C4-2B (cell line): ENCODE measurements at regions not wholly inside any gene's neighbourhood (a gene's known extent, or its start where the extent isn't known, plus 50 kb on each side); places are given as distances from the start of the nearest gene placed in this dataset.

Source experiments
- H3K27ac ChIP-seq: fragments of 450-650 bp; 2 replicates; pipeline ENCODE4 v1.5.1; 2017
- ZFX ChIP-seq: fragments of 450-650 bp; IDR thresholded peaks from 2 replicates; pipeline ENCODE4 v1.6.1; 2017
- TF ChIP-seq, protein P1 (sequence below): fragments of 450-650 bp; conservative IDR thresholded peaks from 2 replicates; pipeline ENCODE4 v1.5.1; 2017; ENCODE audit warnings: mild to moderate bottlenecking

- H3K27ac ChIP-seq, result no peak overlapping the region; the same call in 1 of the 2 replicates
- TF ChIP-seq ZFX, result no peak
- TF ChIP-seq, protein P1, sequence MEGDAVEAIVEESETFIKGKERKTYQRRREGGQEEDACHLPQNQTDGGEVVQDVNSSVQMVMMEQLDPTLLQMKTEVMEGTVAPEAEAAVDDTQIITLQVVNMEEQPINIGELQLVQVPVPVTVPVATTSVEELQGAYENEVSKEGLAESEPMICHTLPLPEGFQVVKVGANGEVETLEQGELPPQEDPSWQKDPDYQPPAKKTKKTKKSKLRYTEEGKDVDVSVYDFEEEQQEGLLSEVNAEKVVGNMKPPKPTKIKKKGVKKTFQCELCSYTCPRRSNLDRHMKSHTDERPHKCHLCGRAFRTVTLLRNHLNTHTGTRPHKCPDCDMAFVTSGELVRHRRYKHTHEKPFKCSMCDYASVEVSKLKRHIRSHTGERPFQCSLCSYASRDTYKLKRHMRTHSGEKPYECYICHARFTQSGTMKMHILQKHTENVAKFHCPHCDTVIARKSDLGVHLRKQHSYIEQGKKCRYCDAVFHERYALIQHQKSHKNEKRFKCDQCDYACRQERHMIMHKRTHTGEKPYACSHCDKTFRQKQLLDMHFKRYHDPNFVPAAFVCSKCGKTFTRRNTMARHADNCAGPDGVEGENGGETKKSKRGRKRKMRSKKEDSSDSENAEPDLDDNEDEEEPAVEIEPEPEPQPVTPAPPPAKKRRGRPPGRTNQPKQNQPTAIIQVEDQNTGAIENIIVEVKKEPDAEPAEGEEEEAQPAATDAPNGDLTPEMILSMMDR, result peak; percentile 82
Measured at GRCh38 chr2:176554101-176555048, 285.1 kb downstream of the MTX2 start.

GRCh38 chr2:176555112-176555511, 285.9 kb downstream of the MTX2 start:
- H3K27ac ChIP-seq, result no peak overlapping the region
- TF ChIP-seq ZFX, result no peak
- TF ChIP-seq, protein P1, result no peak

DNA sequence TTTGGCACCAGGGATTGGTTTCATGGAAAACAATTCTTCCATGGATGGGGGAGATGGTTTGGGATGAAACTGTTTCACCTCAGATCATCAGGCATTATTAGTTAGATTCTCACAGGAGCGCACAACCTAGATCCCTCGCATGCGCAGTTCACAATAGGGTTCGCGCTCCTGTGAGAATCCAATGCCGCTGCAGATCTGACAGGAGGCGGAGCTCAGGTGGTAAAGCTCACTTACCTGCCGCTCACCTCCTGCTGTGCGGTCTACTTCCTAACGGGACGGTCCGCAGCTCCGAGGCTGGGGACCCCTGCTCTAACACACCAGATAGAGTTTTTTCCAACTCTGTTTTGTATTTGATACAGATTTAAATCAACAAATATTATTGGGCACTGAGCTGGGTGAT, 286.5 kb downstream of the MTX2 start:
- no peak overlapping the region for H3K27ac ChIP-seq
- TF ChIP-seq, protein P1, result no peak
- no peak for TF ChIP-seq ZFX

GRCh38 chr2:176556373-176556772, 287.1 kb downstream of the MTX2 start:
- TF ChIP-seq, protein P1, result no peak
- no peak for TF ChIP-seq ZFX
- no peak overlapping the region for H3K27ac ChIP-seq

DNA sequence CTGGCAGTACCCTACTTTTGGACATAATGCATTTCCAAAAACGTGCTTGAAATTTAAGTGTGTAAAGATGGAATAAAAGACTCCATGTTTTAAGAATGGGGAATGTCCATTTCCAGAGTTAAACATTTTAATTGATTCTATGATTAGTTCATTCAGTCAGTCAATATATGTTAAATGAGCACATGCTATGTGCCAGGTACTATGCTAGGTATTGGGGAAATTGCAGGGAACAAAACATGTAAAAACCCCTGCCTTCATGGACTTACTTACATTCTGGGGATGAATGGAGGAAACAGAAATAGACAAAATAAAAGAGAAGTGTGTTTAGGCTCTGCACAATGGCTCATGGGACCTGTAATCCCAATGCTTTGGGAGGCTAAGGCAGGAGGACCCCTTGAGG, 288.6 kb downstream of the MTX2 start:
- no peak overlapping the region for H3K27ac ChIP-seq
- no peak for TF ChIP-seq ZFX
- TF ChIP-seq, protein P1, result no peak

DNA sequence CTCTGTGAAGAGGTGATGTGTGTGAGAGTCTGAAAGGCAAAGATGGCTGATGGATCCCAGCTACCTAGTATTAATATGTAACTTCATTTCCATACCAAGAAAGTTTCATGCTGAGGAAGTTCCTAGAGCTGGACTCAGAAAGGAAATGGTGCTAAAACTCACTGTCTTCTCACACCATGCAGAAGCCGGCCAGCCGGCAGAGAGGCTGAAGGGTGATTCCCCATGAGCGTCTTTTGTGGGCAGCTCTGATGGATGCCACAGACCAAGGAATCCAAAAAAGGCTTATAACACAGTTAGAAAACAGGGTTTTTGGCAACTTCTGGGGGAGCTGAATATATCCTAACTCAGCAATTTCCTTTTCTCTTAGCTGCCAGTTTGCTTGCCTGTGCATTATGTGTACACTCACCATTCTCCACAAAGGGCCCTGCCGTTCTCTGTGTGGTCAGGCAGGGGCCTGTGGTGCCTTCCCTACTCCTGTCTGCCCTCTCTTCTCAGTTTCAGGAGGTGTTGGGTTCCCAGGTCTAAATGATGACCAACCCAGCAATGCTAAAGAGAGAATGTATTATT, 289.4 kb downstream of the MTX2 start:
- TF ChIP-seq, protein P1, result no peak
- TF ChIP-seq ZFX, result no peak
- H3K27ac ChIP-seq, result no peak overlapping the region

- no peak overlapping the region for H3K27ac ChIP-seq
- TF ChIP-seq, protein P1, result no peak
- TF ChIP-seq ZFX, result no peak
Measured at GRCh38 chr2:176560296-176560695, 291.1 kb downstream of the MTX2 start.
